MCF 10A (cell line): ENCODE measurements at regions not wholly inside any gene's neighbourhood (a gene's known extent, or its start where the extent isn't known, plus 50 kb on each side); places are given as distances from the start of the nearest gene placed in this dataset.
"Not testable (repeated sequence)": the region's sequence is repeated elsewhere in the genome, so short reads cannot be mapped to it uniquely, and the experiment has no call there.

ENCODE experiments used
- BruUV-seq: library from RNA; stranded (reverse); fragments of 400-500 nt; replicated peaks from 2 replicates; lab custom pipeline; 2021; lab: Mats Ljungman, UMichigan
- CTCF ChIA-PET: fragments of 300-600 bp; sonication (Branson Sonifier 250); formaldehyde crosslinking; extraction: SDS; loops from one replicate; lab custom pipeline; 2021; ENCODE audit warnings: antibody characterized with exemption, inconsistent platforms; lab: Yijun Ruan, JAX
- POLR2A ChIA-PET: fragments of 300-600, 350-650 bp; sonication (Branson Sonifier 250); formaldehyde crosslinking; extraction: SDS; loops from one replicate; lab custom pipeline; 2020; ENCODE audit warnings: antibody characterized with exemption, inconsistent platforms; lab: Yijun Ruan, JAX
- DNase-seq: peaks from one replicate; pipeline ENCODE4 v3.0.0-alpha.2; 2018; ENCODE audit not compliant: unreplicated experiment
- H3K27ac Mint-ChIP-seq: one replicate; pipeline ENCODE4 v1.8.0; 2022; ENCODE audit warnings: mild to moderate bottlenecking, low read depth, mixed read lengths; ENCODE audit not compliant: unreplicated experiment
- H3K27me3 Mint-ChIP-seq: one replicate; pipeline ENCODE4 v1.8.0; 2022; ENCODE audit warnings: mixed read lengths; ENCODE audit not compliant: insufficient read depth, unreplicated experiment
- H3K36me3 Mint-ChIP-seq: one replicate; pipeline ENCODE4 v1.8.0; 2022; ENCODE audit warnings: mild to moderate bottlenecking, moderate library complexity, mixed read lengths; ENCODE audit not compliant: insufficient read depth, unreplicated experiment
- H3K4me1 Mint-ChIP-seq: one replicate; pipeline ENCODE4 v1.8.0; 2022; ENCODE audit warnings: mixed read lengths; ENCODE audit not compliant: insufficient read depth, unreplicated experiment
- H3K4me3 Mint-ChIP-seq: one replicate; pipeline ENCODE4 v1.8.0; 2022; ENCODE audit warnings: mild to moderate bottlenecking, moderate library complexity, mixed read lengths; ENCODE audit not compliant: unreplicated experiment
- H3K9me3 Mint-ChIP-seq: one replicate; pipeline ENCODE4 v1.8.0; 2022; ENCODE audit warnings: mixed read lengths; ENCODE audit not compliant: unreplicated experiment
- CTCF ChIP-seq: fragments of 200-600 bp; IDR thresholded peaks from one replicate; pipeline ENCODE4 v1.8.0; 2022; ENCODE audit warnings: antibody characterized with exemption, mild to moderate bottlenecking; ENCODE audit not compliant: unreplicated experiment
- intact Hi-C: fragments of 100-400 bp; cut with micrococcal nuclease; formaldehyde crosslinking; loops from 2 replicates; pipeline ENCODE4 v1.14.1; 2022

DNA sequence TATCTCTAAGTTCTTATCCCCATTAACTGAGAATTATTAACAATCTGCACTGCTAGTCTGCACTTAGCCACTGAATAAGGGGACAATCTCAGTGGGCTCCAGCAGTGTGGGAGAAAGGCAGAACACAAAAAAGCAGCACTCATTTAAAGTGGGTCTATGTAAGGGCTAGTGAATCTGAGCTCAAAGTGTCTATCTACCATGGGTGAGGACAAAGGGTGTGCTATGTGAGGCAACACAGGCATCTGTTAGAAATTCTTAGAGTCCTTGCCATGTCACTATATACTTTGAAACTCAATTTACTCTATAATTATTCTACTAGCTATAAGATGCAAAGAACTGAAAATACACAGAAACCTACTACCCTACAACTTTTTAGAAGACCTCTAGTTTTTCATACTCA lies 135.8 kb upstream of the TMEM168 start:
- Mint-ChIP-seq H3K36me3 (no peaks in the 10 kb centered on the region), H3K27me3 (no peaks in the 10 kb centered on the region), H3K27ac (no peak overlapping the region), H3K4me3 (no peak overlapping the region), H3K9me3 (no peaks in the 10 kb centered on the region), H3K4me1 (peaks cover 3% of the 10 kb centered on the region)
- DNase-seq: no peak
- TF ChIP-seq CTCF: no peak
- intact Hi-C loops: no loop called here
- POLR2A ChIA-PET: no interaction called here
- CTCF ChIA-PET: interaction anchor here (1.0 kb wide), 1 partner anchor 9 kb away, joined by 3 read pairs; no protein-coding TSS in a partner anchor
- BruUV-seq: no TSS peak

DNA sequence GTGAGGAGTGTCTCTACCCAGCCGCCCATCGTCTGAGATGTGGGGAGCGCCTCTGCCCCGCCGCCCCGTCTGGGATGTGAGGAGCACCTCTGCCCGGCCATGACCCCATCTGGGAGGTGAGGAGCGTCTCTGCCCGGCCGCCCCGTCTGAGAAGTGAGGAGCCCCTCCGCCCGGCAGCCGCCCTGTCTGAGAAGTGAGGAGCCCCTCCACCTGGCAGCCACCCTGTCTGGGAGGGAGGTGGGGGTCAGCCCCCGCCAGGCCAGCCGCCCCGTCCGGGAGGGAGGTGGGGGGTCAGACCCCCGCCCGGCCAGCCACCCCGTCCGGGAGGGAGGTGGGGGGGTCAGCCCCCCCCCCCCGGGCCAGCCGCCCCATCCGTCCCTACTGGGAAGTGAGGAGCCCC lies 132.4 kb upstream of the TMEM168 start:
- BruUV-seq, intact Hi-C loops, H3K36me3 Mint-ChIP-seq, H3K9me3 Mint-ChIP-seq, DNase-seq, H3K27ac Mint-ChIP-seq, H3K4me1 Mint-ChIP-seq, POLR2A ChIA-PET, CTCF ChIA-PET, H3K27me3 Mint-ChIP-seq, H3K4me3 Mint-ChIP-seq: not testable (repeated sequence)

DNA sequence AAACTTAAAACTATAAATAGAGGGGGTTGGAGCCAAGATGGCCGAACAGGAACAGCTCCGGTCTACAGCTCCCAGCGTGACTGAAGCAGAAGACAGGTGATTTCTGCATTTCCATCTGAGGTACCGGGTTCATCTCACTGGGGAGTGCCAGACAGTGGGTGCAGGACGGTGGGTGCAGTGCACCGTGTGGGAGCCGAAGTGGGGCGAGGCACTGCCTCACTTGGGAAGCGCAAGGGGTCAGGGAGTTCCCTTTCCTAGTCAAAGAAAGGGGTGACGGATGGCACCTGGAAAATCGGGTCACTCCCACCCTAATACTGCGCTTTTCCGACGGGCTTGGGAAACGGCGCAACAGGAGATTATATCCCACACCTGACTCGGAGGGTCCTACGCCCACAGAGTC lies 126.2 kb upstream of the TMEM168 start:
- H3K4me3 Mint-ChIP-seq, H3K27me3 Mint-ChIP-seq, DNase-seq, BruUV-seq, intact Hi-C loops, H3K9me3 Mint-ChIP-seq, H3K4me1 Mint-ChIP-seq, POLR2A ChIA-PET, H3K27ac Mint-ChIP-seq: not testable (repeated sequence)
- CTCF ChIA-PET: interaction anchor here (0.7 to 1.1 kb wide), 2 partner anchors 17 to 95 kb away, joined by 3 read pairs; no protein-coding TSS in a partner anchor
- peaks cover 17% of the 10 kb centered on the region for H3K36me3 Mint-ChIP-seq

GRCh38 chr7:112908086-112908485 lies 117.9 kb upstream of the TMEM168 start:
- Mint-ChIP-seq H3K4me3 (no peak overlapping the region), H3K36me3 (peaks cover 20% of the 10 kb centered on the region), H3K4me1 (no peaks in the 10 kb centered on the region), H3K27me3 (no peaks in the 10 kb centered on the region), H3K9me3 (peaks cover 14% of the 10 kb centered on the region), H3K27ac (no peak overlapping the region)
- intact Hi-C loops: no loop called here
- no peak for DNase-seq
- CTCF ChIA-PET: interaction anchor here (0.7 to 1.4 kb wide), 4 partner anchors 9 to 135 kb away, joined by 3 to 5 read pairs (median 3); no protein-coding TSS in a partner anchor
- POLR2A ChIA-PET: no interaction called here
- TF ChIP-seq CTCF: no peak
- no TSS peak for BruUV-seq

GRCh38 chr7:112907658-112908057 lies 117.5 kb upstream of the TMEM168 start:
- H3K27ac Mint-ChIP-seq: no peak overlapping the region
- intact Hi-C loops: no loop called here
- H3K27me3 Mint-ChIP-seq: no peaks in the 10 kb centered on the region
- TF ChIP-seq CTCF: no peak
- no TSS peak for BruUV-seq
- CTCF ChIA-PET: interaction anchor here (0.9 to 1.0 kb wide), 2 partner anchors 8 to 12 kb away, joined by 3 to 5 read pairs; no protein-coding TSS in a partner anchor
- POLR2A ChIA-PET: no interaction called here
- no peak for DNase-seq
- H3K9me3 Mint-ChIP-seq: peaks cover 14% of the 10 kb centered on the region
- peaks cover 20% of the 10 kb centered on the region for H3K36me3 Mint-ChIP-seq
- no peaks in the 10 kb centered on the region for H3K4me1 Mint-ChIP-seq
- H3K4me3 Mint-ChIP-seq: no peak overlapping the region
